RPMI8226 (cell line): ENCODE measurements at regions not wholly inside any gene's neighbourhood (a gene's known extent, or its start where the extent isn't known, plus 50 kb on each side); places are given as distances from the start of the nearest gene placed in this dataset.
"Not testable (repeated sequence)": the region's sequence is repeated elsewhere in the genome, so short reads cannot be mapped to it uniquely, and the experiment has no call there.

Source experiments
- DNase-seq: peaks from one replicate; pipeline ENCODE4 v3.0.0-alpha.2; 2015

- no peak for DNase-seq
Observed at GRCh38 chr5:68830377-68830898, 263.4 kb upstream of the SLC30A5 start.

GRCh38 chr5:68834491-68834981 lies 259.3 kb upstream of the SLC30A5 start:
- no peak for DNase-seq

GRCh38 chr5:68838157-68838718 lies 255.6 kb upstream of the SLC30A5 start:
- DNase-seq = no peak

- no peak for DNase-seq
Observed at GRCh38 chr5:68839019-68839552, 254.7 kb upstream of the SLC30A5 start.

- no peak for DNase-seq
Observed at GRCh38 chr5:68843624-68844364, 250.0 kb upstream of the SLC30A5 start.

GRCh38 chr5:68845131-68845530 lies 248.7 kb upstream of the SLC30A5 start:
- DNase-seq = no peak

- no peak for DNase-seq
Observed at GRCh38 chr5:68846828-68847227, 247.0 kb upstream of the SLC30A5 start.

- DNase-seq = no peak
Observed at GRCh38 chr5:68848091-68848490, 245.7 kb upstream of the SLC30A5 start.

GRCh38 chr5:68849103-68849502 lies 244.7 kb upstream of the SLC30A5 start:
- DNase-seq = no peak

GRCh38 chr5:68849906-68850305 lies 243.9 kb upstream of the SLC30A5 start:
- no peak for DNase-seq

GRCh38 chr5:68861099-68861498 lies 232.7 kb upstream of the SLC30A5 start:
- no peak for DNase-seq

- no peak for DNase-seq
Observed at GRCh38 chr5:68862560-68862959, 231.3 kb upstream of the SLC30A5 start.

GRCh38 chr5:68865192-68865591 lies 228.6 kb upstream of the SLC30A5 start:
- DNase-seq = not testable (repeated sequence)

- no peak for DNase-seq
Observed at GRCh38 chr5:68872088-68872839, 221.6 kb upstream of the SLC30A5 start.

GRCh38 chr5:68873198-68873597 lies 220.6 kb upstream of the SLC30A5 start:
- DNase-seq = no peak

- DNase-seq = no peak
Observed at GRCh38 chr5:68875351-68875750, 218.5 kb upstream of the SLC30A5 start.

GRCh38 chr5:68883436-68883835 lies 210.4 kb upstream of the SLC30A5 start:
- no peak for DNase-seq

- no peak for DNase-seq
Observed at GRCh38 chr5:68884144-68884754, 209.6 kb upstream of the SLC30A5 start.

GRCh38 chr5:68884883-68885282 lies 208.9 kb upstream of the SLC30A5 start:
- no peak for DNase-seq

- no peak for DNase-seq
Observed at GRCh38 chr5:68886814-68887213, 207.0 kb upstream of the SLC30A5 start.

- DNase-seq = no peak
Observed at GRCh38 chr5:68891718-68892117, 202.1 kb upstream of the SLC30A5 start.

- no peak for DNase-seq
Observed at GRCh38 chr5:68894673-68895072, 199.1 kb upstream of the SLC30A5 start.

GRCh38 chr5:68898951-68899471 lies 194.8 kb upstream of the SLC30A5 start:
- peak; percentile 20 for DNase-seq
